GM19328 (cell line): ENCODE measurements at regions not wholly inside any gene's neighbourhood (a gene's known extent, or its start where the extent isn't known, plus 50 kb on each side); places are given as distances from the start of the nearest gene placed in this dataset.

Experiments
- ATAC-seq: cut with Tn5 transposase; IDR thresholded peaks from one replicate; pipeline ENCODE4 v1.9.1; 2021; ENCODE audit warnings: mild to moderate bottlenecking, moderate library complexity; ENCODE audit not compliant: unreplicated experiment

DNA sequence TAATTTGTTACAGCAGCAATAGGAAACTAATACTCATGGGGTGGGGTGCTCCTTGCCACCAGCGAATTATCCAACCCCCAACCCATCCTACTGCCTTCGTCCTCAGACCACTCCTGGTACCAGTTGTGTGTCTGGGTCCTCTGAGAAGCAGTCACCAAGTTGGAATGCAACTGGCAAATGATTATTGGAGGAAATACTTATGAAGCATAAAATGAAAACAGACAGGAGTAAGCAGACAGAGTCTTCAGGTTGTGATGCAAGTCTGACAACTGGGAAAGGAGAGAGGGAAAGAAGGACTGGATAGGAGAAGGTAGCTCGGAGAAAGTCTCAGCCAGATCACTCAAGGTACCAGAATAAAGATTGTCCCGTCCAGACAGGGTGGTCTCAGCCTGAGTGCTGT is 181.1 kb upstream of the ARID2 start:
- ATAC-seq: no peak

- ATAC-seq: no peak
Observed at GRCh38 chr12:45549337-45549902, 180.1 kb upstream of the ARID2 start.

GRCh38 chr12:45553204-45553603 is 176.3 kb upstream of the ARID2 start:
- no peak for ATAC-seq

- no peak for ATAC-seq
Observed at GRCh38 chr12:45557016-45557415, 172.5 kb upstream of the ARID2 start.

DNA sequence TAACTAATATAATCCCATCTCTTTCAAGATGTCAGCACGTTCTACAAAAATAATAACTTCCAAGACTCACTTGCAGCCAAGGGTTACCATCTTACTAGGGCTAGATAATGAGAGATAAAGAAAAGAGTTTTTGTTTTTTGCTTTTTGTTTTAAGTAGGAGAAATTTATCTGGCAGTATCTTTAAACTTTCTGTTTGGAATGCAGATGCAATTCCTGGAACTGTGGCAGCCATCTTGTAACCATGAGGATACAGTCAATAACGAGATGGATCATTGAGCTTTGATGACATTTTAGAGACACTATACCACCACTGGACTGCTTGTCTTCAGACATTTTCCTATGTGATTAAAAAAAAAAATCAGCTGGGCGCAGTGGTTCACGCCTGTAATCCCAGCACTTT is 171.2 kb upstream of the ARID2 start:
- ATAC-seq: no peak

GRCh38 chr12:45559537-45559936 is 170.0 kb upstream of the ARID2 start:
- no peak for ATAC-seq

- no peak for ATAC-seq
Observed at GRCh38 chr12:45560689-45561088, 168.8 kb upstream of the ARID2 start.

GRCh38 chr12:45561488-45561887 is 168.0 kb upstream of the ARID2 start:
- no peak for ATAC-seq

DNA sequence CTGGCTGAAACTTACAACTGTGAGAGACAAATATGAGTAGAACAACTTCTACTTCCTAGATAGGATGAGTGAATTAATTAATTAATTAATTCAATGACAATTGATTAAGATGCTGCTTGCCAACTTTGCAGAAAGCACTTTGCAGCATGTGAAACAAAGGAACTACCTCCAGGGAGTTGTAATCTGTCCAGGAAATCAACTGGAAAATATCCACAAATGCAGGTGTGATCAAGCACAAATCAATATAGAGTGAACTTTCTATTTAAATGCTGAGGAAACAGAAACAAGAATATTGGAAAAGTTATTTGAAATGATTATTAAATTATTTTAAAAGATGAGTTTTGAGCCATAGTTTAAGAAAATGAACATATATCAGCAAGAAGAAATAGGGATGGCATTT is 163.9 kb upstream of the ARID2 start:
- no peak for ATAC-seq

- ATAC-seq: no peak
Observed at GRCh38 chr12:45566257-45566656, 163.2 kb upstream of the ARID2 start.

DNA sequence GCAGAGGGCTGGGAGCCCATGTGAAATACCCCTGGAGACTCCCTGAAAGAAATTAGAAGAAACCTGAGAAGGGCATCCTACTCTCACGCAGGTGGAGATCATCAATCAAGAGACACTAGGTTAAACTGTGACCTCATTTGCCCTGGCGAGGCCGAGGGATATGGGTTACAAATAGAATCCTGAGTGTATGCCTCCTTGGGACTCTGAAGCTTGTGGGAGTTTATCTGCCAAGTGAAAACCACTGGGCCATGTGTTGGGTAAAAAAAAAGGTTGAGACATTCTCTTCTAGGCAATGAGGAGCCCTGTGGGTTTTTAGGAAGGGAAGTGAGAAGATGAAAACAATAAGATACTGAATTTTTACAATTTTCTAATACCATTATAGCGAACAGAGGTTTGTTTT is 160.7 kb upstream of the ARID2 start:
- ATAC-seq: no peak

GRCh38 chr12:45570501-45570900 is 159.0 kb upstream of the ARID2 start:
- ATAC-seq: no peak

- ATAC-seq: no peak
Observed at GRCh38 chr12:45572114-45572513, 157.4 kb upstream of the ARID2 start.

DNA sequence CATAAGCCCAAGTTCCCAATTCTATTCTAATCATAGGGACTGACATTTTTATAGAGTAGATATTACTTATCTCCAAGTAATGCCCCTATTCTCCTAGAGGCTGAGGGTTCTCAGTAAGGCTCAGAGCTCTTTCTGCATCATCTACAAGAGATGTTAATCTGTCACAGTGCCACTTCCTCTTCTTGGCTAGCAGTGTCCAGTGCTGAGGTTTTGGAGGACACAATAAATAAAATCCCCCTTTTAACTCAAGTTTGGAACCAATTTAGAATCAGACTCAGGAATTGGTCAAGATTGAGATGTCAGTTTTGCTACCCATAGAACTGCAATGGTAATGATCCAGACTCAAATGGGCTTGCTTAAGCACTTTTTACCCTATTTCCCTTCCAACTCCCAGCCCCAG is 154.1 kb upstream of the ARID2 start:
- no peak for ATAC-seq

DNA sequence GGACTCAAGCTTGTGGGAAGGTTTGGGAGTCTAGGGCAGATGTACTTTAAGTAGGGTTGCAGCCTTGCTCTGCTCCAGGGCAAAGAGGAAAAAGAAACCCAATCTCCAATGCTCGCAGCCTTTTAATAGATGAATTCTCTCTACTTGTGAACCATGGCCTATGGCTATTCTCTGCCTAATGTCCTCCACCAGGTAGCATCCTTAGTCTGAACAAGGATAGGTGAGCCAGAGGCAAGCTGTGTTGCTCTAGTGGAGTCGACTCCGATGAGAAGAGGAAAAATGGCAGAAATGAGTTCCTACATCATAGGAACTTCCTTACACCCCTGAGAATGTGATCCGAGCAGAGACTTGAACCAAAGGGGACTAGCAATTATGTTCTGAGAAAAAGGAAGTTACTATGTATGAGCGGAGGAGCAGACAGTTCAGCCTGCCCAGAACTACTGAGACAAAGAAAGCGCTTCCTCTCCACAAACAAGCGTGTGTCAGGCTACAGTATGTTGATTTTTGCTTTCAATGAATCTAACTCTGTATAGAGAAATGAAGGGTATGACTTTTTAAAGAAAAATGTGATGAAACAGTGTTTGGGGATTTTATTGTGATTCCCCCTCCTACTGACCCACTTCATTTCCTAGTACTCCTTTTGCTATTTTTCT is 153.6 kb upstream of the ARID2 start:
- ATAC-seq: no peak

- no peak for ATAC-seq
Observed at GRCh38 chr12:45577844-45578399, 151.6 kb upstream of the ARID2 start.

- ATAC-seq: no peak
Observed at GRCh38 chr12:45580356-45580969, 149.0 kb upstream of the ARID2 start.

DNA sequence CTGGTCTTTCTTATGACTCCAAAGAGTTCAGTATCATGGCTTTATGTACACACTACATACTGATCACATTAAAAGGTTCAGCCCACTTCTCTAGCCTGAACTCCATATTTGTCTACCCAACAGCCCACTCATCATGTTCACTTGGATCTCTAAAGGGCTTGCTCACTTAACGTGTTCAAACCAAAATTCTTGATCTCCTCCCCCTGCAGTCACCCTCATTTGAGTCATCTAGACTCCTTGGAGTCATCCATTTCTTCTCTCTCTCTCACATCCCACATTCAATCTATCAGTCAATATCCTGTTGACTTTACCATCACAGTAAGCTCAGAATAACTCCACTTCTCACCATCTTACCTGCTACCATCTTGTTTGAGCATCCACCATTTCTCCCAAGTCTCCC is 148.4 kb upstream of the ARID2 start:
- no peak for ATAC-seq

DNA sequence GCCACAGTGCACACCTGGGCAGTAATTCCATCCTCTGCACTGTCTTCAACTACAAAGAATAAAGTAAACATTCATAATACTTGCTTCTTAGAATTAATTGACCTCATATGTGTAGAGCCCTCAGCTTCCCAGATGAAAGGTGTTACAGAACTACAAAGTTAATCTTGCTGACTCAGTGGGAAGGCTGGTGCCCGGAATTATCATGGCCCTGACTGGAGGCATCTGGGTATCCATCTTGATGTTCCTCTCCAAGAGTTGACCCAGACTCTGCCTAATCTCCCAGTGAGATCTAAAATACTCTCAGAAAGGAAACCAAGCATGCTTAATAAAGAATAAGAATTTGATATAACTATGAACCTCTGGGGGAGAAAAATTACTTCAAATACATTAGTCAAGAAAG is 147.0 kb upstream of the ARID2 start:
- no peak for ATAC-seq

GRCh38 chr12:45582986-45583659 is 146.4 kb upstream of the ARID2 start:
- no peak for ATAC-seq

DNA sequence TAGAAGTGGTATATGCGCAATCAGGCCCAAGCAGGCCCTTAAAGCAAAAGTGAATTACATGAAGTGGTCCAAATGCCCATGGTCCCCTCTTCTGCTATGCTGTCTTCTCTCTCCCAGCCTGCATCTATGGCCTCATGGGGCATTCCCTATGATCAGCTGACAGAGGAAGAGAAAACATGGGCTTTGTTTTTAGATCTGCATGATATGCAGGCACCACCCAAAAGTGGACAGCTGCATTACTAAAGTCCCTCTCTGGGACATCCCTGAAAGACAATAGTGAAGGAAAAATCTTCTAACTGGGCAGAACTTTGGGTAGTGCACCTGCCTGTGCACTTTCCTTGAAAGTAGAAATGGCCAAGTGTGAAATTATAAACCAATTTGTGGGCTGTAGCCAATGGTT is 145.2 kb upstream of the ARID2 start:
- ATAC-seq: no peak
